Right ventricle myocardium inferior (tissue), 1 donor: ENCODE measurements at regions not wholly inside any gene's neighbourhood (a gene's known extent, or its start where the extent isn't known, plus 50 kb on each side); places are given as distances from the start of the nearest gene placed in this dataset.

ENCODE experiments used
- ATAC-seq: fragments of 200-7000 bp; cut with Tn5 transposase; one replicate; pipeline ENCODE4 v1.9.1; 2020; ENCODE audit warnings: mild to moderate bottlenecking, moderate library complexity
- DNase-seq: peaks from one replicate; pipeline ENCODE4 v3.0.0; 2021; ENCODE audit errors: missing footprints
- intact Hi-C: fragments of 100-400 bp; cut with DNase I; formaldehyde crosslinking; loops from one replicate; pipeline ENCODE4 v1.11.0; 2022
- donor health status: DM: no; HTN: yes; CAD: no; lungs with severe emphysema.

DNA sequence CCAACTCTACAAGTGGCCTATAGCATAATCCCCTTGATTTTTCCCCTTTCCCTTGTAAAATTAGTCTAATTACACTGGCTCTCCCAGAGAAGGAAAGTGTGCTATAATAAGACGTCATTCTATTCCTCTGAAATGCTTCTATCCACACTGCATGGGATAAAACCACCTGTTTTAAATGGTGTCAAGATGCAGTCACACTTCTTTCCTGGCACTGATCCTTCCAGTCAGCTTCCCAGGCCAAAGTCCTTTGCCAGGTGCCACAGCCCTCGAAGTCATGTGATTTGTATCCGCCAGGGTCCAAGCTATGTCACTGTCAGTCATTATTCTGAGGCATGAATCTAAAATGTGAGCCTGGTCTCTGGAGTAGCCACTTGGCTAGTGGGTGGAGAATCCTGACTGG lies 169.0 kb upstream of the KIAA1217 start:
- DNase-seq: no peak
- intact Hi-C loops: no loop called here
- no peak for ATAC-seq

DNA sequence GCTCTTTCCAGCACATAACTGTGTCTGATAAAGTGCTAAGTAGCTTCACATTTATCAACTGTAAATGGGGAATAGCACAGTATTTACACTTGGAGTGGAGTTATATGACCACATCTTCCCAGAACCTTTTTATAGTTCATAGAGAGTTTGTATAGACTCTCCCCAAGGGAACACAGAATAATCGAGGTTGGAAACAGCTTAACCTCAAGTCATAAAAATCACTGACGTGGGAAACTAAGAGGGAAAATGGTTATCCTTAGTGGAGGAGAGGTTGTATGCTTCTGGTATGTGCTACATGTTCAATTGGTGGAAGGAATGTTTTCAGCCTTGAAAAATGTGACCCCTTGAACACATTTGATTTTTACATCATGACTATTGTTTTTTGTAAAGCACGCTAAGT lies 167.9 kb upstream of the KIAA1217 start:
- ATAC-seq (no peak), DNase-seq (no peak)
- intact Hi-C loops: no loop called here

- no peak for ATAC-seq
- DNase-seq: no peak
- intact Hi-C loops: no loop called here
These were observed 167.1 kb upstream of the KIAA1217 start for GRCh38 chr10:24041834-24042233.

DNA sequence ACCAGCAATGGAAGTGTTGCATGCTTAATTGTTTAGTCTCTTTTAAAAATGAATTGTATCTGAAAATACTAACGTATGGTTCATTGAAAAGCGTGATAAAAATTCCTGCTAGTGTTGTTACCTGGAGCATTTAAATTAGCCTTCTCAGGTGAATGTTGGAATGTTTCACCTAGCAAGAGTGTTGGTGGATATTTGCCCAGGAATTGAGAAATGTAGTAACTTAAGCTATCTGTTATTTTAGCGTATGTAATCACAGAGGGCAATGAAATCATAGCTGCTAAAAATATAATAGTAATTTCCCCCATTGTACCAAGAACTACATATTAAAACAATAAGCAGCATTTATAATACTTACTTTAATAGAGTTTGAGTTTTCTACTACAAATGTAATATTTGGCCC lies 166.1 kb upstream of the KIAA1217 start:
- ATAC-seq (no peak), DNase-seq (no peak)
- intact Hi-C loops: no loop called here

DNA sequence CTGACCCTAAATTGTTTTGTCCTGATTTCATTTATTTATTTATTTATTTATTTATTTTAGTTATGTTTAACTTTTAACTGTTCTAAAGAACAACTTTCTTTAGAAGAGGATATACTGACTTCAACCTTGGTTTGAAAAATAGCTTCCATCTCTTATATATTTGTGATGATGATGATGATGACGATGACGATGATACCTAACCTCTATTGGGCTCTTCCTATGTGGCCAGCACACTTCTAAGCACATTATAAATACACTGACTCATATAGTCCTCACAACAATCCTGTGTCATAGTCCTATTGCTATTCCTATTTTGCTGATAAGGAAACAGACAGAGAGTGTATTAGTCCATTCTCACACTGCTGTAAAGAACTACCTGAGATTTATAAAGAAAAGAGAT lies 162.9 kb upstream of the KIAA1217 start:
- DNase-seq: no peak
- intact Hi-C loops: no loop called here
- ATAC-seq: no peak

DNA sequence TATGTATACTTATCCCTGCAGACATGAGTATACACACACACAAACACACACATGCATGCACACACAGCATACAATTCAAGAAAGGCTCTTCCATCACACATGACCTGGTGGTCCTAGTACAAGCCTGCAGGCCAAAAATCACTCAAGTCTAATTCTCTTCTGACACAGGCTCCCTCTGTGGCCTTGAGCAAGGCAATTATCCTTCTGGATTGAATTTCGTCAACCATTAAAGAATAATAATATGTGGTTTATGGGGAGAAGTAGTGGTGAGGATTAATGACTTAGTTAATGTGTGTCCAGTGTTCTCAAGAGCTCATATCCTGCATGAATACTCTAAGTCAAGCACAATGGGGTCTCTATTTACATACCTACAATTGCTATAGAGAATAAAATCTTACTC lies 161.8 kb upstream of the KIAA1217 start:
- intact Hi-C loops: no loop called here
- DNase-seq: no peak
- ATAC-seq: no peak

DNA sequence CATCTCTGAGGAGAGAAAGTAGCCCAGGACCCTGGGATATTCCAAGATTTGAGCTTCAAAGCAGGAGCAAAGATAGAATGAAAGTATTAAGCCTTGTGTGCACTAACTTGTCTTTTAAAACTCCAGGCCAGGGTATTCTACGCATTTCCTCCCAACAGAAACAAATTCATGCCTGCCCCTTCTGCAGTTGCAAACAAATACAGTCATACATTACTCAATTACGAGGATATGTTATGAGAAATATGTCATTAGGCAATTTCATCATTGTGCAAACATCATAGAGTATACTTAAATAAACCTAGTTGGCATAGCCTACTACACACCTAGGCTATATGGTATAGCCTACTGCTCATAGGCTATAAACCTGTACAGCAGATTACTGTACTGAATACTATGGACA lies 154.5 kb upstream of the KIAA1217 start:
- ATAC-seq (no peak), DNase-seq (no peak)
- intact Hi-C loops: no loop called here

- intact Hi-C loops: no loop called here
These were observed 128.7 kb upstream of the KIAA1217 start for GRCh38 chr10:24080207-24080606.

GRCh38 chr10:24086296-24087086 lies 122.4 kb upstream of the KIAA1217 start:
- intact Hi-C loops: no loop called here
- DNase-seq (no peak), ATAC-seq (peak; percentile 28)

More at GRCh38 chr10:24080207-24080606, 128.7 kb upstream of the KIAA1217 start:
- ATAC-seq (no peak), DNase-seq (no peak)

GRCh38 chr10:24091256-24091655 lies 117.7 kb upstream of the KIAA1217 start:
- ATAC-seq: no peak
- intact Hi-C loops: no loop called here
- DNase-seq: no peak

DNA sequence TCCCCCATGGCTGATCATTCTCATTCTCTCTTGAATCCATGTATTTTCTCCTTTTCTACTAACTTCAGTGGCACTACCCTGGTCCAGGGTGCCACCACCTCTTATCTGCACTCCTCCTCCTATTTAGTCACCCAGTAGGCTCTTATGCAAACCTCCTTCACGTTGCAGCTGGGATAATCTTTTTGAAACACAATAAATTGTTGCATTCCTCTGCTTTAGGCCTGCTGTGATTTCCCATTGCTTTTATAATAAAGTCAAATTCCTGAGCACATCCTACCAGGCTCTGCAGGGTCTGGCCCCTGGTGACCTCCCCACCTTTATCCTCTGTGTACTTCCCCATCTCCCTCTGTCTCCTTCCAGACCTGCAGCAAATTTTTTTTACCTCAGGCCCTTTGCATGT lies 112.7 kb upstream of the KIAA1217 start:
- intact Hi-C loops: no loop called here
- DNase-seq (no peak), ATAC-seq (no peak)

DNA sequence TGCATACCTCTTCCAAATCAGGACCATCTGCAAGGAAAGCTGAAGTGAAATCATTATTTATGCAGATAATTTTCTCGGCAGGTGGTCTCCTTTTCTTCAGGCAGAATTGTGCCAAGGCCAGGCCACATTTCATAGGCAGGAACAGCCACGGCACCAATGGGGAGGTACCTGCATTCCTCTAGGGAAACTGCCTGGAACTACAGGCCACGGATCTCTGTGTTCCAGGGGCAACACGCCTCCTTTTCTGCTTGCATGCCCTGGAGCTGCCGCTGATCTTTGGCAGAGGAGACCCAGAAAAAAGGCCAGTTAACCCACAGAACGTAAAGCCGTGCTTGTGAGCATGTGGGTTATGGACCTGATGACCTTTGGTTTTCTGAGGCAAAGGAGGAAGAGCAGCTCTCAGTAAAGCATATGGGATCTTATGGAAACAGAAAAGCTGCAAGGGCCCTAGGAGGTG lies 111.2 kb upstream of the KIAA1217 start:
- intact Hi-C loops: no loop called here
- no peak for ATAC-seq
- DNase-seq: no peak

DNA sequence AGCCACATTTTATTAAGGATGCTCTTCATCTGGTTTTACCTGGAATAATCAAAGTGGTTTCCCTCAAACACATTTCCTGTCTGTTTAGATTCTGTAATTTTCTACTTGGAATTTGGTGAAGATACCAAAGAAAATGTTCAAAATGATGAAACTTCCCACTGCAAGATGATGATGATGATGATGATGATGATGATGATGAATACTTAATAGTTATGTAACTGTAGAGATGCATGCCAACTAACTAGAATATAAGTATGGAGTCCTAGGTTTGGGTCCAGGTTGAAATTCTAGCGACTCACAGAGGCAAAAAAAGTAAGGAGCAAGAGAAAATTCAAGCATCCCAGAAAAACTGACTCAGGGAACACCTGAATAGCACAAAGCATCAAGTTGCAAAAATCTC lies 104.0 kb upstream of the KIAA1217 start:
- intact Hi-C loops: no loop called here
- ATAC-seq (no peak), DNase-seq (no peak)

DNA sequence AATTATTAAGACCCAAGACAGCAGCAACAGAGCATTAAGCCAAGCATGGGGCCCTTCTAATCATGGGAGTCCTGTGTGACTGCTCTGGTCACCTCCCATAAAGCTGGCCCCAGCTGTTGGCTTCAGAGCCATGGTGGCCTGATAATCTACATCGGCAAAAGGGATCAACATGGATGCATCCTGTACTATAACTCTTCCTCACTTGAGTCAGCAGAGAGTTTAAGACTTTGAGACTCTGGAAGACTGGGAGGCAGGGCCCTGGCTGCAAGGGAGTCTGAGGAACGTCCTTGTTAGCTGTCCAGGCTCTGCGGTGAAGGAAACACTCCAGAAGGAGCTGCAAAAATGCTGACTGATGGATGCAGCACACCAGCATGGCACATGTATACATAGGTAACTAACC lies 95.0 kb upstream of the KIAA1217 start:
- intact Hi-C loops: no loop called here
- DNase-seq: no peak
- no peak for ATAC-seq

GRCh38 chr10:24114556-24114955 lies 94.4 kb upstream of the KIAA1217 start:
- ATAC-seq (no peak), DNase-seq (no peak)
- intact Hi-C loops: no loop called here

DNA sequence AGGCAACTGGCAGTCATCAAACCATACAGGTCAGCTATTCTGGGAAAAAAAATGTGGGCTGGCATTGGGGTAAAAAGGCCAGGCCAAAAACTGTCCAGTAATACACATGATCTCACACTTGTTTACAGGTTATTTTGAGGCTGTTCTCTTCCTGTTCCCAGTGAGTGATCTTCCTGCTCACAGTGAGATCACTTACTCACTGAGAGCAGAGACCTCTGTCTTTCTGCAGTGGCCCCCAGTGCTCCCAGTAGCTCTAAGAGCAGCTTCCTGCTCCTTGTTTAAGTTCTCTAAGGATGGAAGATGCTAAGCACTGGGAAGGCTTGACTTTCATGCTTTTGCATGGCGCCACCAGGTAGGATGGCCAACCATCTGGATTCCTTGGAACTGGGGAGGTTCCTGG lies 93.5 kb upstream of the KIAA1217 start:
- ATAC-seq (peak; percentile 58), DNase-seq (no peak)
- intact Hi-C loops: no loop called here

GRCh38 chr10:24118246-24118645 lies 90.7 kb upstream of the KIAA1217 start:
- no peak for ATAC-seq
- no peak for DNase-seq
- intact Hi-C loops: no loop called here

- DNase-seq (no peak), ATAC-seq (no peak)
- intact Hi-C loops: no loop called here
These were observed 89.0 kb upstream of the KIAA1217 start for GRCh38 chr10:24119896-24120295.

DNA sequence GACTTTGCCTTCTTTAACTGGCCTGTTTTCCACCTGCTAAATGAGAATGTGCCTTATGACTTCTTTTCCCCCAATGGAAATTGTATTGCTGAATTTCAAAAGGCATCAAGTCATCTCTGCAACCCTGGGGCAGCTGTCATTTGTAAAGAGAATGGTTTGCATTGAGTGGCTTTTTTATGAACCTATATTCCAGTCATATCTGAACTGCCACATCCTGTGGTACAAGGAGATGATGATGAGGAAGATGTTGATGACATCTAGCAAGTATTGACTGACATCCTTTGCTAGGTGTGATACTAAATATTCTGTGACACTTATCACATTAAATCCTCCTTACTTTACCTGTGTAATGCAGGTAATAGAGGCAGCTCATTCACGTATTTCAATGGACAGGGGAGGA lies 88.3 kb upstream of the KIAA1217 start:
- no peak for ATAC-seq
- DNase-seq: no peak
- intact Hi-C loops: no loop called here

GRCh38 chr10:24127516-24127915 lies 81.4 kb upstream of the KIAA1217 start:
- DNase-seq: no peak
- no peak for ATAC-seq
- intact Hi-C loops: no loop called here

GRCh38 chr10:24128066-24128730 lies 80.7 kb upstream of the KIAA1217 start:
- intact Hi-C loops: no loop called here
- no peak for ATAC-seq
- no peak for DNase-seq
